HUES6 (cell line): ENCODE measurements at regions not wholly inside any gene's neighbourhood (a gene's known extent, or its start where the extent isn't known, plus 50 kb on each side); places are given as distances from the start of the nearest gene placed in this dataset.

Source experiments
- H3K27ac ChIP-seq: 2 replicates; pipeline ENCODE4 v1.7.0; 2013; ENCODE audit warnings: low read depth, mild to moderate bottlenecking, low read length, inconsistent platforms
- H3K27me3 ChIP-seq: 2 replicates; pipeline ENCODE4 v1.6.1; 2013; ENCODE audit warnings: low read length; ENCODE audit not compliant: control insufficient read depth, insufficient read depth
- H3K36me3 ChIP-seq: 2 replicates; pipeline ENCODE4 v1.6.1; 2013; ENCODE audit warnings: low read length; ENCODE audit not compliant: control insufficient read depth, insufficient read depth
- H3K4me1 ChIP-seq: 2 replicates; pipeline ENCODE4 v1.6.1; 2013; ENCODE audit warnings: low read length; ENCODE audit not compliant: control insufficient read depth, insufficient read depth
- H3K4me3 ChIP-seq: 2 replicates; pipeline ENCODE4 v1.5.1; 2013; ENCODE audit warnings: low read depth, low read length
- H3K9ac ChIP-seq: one replicate; pipeline ENCODE4 v1.6.1; 2013; ENCODE audit warnings: mild to moderate bottlenecking, low read length
- H3K9me3 ChIP-seq: 2 replicates; pipeline ENCODE4 v1.6.1; 2013; ENCODE audit warnings: low read depth, low read length; ENCODE audit not compliant: control insufficient read depth, insufficient read depth

GRCh38 chr7:16350634-16351033 is 70.7 kb downstream of the CRPPA start:
- H3K27me3 ChIP-seq, result no peaks in the 10 kb centered on the region
- no peaks in the 10 kb centered on the region for H3K36me3 ChIP-seq

DNA sequence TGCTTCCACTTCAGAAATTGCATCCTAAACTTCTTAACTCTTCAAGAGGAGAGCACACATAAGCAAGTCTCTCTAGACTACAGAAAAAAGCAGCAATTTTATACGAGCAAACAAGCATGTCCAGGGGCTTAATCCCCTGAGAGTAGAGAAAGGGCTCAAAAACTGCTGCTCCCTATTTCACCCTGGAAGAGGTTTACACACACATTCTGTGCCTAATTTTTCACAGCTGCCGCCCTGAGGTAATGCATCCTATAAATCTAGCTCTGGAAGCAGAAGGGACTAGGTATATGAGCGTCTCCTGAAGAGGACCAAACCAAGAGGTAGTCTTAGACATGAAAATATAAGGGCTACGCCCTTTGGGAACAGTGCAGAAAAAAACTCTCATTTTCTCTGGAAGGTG is 73.1 kb downstream of the CRPPA start:
- Histone ChIP-seq H3K9me3 (peaks cover 11% of the 10 kb centered on the region; the same call in 1 of the 2 replicates), H3K36me3 (no peaks in the 10 kb centered on the region), H3K27ac (no peak overlapping the region), H3K4me1 (no peaks in the 10 kb centered on the region), H3K27me3 (no peaks in the 10 kb centered on the region), H3K4me3 (no peak overlapping the region), H3K9ac (no peak overlapping the region)

More at GRCh38 chr7:16350634-16351033, 70.7 kb downstream of the CRPPA start:
- no peak overlapping the region for H3K4me3 ChIP-seq
- no peak overlapping the region for H3K27ac ChIP-seq
- 0 out of 2 replicates have a peak, but pooled peaks cover 4% of the 10 kb centered on the region for H3K9me3 ChIP-seq
- H3K4me1 ChIP-seq, result no peaks in the 10 kb centered on the region
- H3K9ac ChIP-seq, result no peak overlapping the region

DNA sequence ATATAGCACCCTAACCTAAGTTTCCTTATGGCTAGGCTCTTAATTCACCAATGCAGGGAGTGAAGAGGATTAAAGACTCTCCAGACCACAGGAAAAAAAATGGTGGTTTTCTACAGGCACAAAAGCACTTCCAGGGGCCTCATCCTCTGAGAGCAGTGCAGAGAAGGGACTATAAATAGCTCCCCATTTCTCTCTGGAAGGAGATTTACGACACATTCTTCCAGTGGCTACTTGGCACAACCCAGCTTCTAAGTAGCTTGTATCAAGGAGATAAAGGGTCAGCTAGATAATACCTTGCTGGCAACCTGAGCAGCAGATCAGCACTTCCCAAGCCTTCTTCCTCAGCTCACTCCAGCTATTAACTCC is 73.5 kb downstream of the CRPPA start:
- Histone ChIP-seq H3K36me3 (no peaks in the 10 kb centered on the region), H3K9me3 (peaks cover 11% of the 10 kb centered on the region; the same call in 1 of the 2 replicates), H3K27ac (no peak overlapping the region), H3K9ac (no peak overlapping the region), H3K27me3 (no peaks in the 10 kb centered on the region), H3K4me1 (no peaks in the 10 kb centered on the region), H3K4me3 (no peak overlapping the region)

GRCh38 chr7:16347066-16347826 is 74.1 kb downstream of the CRPPA start:
- H3K4me3 ChIP-seq, result no peak overlapping the region
- no peak overlapping the region for H3K9ac ChIP-seq
- H3K36me3 ChIP-seq, result no peaks in the 10 kb centered on the region
- H3K27me3 ChIP-seq, result no peaks in the 10 kb centered on the region
- no peak overlapping the region for H3K27ac ChIP-seq
- H3K4me1 ChIP-seq, result no peaks in the 10 kb centered on the region
- peaks cover 11% of the 10 kb centered on the region; the same call in 1 of the 2 replicates for H3K9me3 ChIP-seq

- H3K4me1 ChIP-seq, result no peaks in the 10 kb centered on the region
- no peak overlapping the region for H3K9ac ChIP-seq
- no peaks in the 10 kb centered on the region for H3K36me3 ChIP-seq
- H3K4me3 ChIP-seq, result no peak overlapping the region
- H3K27ac ChIP-seq, result no peak overlapping the region
- H3K27me3 ChIP-seq, result no peaks in the 10 kb centered on the region
- peaks cover 11% of the 10 kb centered on the region; the same call in 1 of the 2 replicates for H3K9me3 ChIP-seq
Measured at GRCh38 chr7:16345979-16346958, 75.1 kb downstream of the CRPPA start.

DNA sequence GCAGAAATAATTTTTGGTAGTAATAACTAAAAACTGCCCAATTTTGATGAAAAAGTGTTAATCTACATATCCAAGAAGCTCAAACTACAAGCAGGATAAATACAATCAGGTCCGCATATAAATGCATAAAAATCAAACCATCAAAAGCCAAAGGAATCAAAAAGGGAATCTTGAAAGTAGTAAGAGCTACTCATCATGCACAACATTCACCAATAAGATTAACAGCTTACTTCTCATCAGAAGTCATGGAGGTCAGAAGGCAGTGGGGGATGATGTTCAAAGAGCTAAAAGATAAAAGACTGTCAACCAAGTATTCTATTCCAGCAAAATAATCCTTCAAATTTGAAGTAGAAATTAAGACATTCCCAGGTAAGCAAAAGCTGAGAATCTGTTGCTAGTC is 76.4 kb downstream of the CRPPA start:
- no peak overlapping the region for H3K4me3 ChIP-seq
- no peak overlapping the region for H3K27ac ChIP-seq
- H3K4me1 ChIP-seq, result no peaks in the 10 kb centered on the region
- H3K9me3 ChIP-seq, result peaks cover 8% of the 10 kb centered on the region; the same call in 1 of the 2 replicates
- no peaks in the 10 kb centered on the region for H3K36me3 ChIP-seq
- no peak overlapping the region for H3K9ac ChIP-seq
- no peaks in the 10 kb centered on the region for H3K27me3 ChIP-seq

GRCh38 chr7:16343612-16344011 is 77.7 kb downstream of the CRPPA start:
- H3K4me3 ChIP-seq, result no peak overlapping the region
- peaks cover 7% of the 10 kb centered on the region; the same call in 1 of the 2 replicates for H3K9me3 ChIP-seq
- H3K27ac ChIP-seq, result no peak overlapping the region
- no peaks in the 10 kb centered on the region for H3K27me3 ChIP-seq
- H3K4me1 ChIP-seq, result no peaks in the 10 kb centered on the region
- H3K36me3 ChIP-seq, result no peaks in the 10 kb centered on the region
- no peak overlapping the region for H3K9ac ChIP-seq

- no peak overlapping the region for H3K27ac ChIP-seq
- H3K4me1 ChIP-seq, result no peaks in the 10 kb centered on the region
- no peaks in the 10 kb centered on the region for H3K9me3 ChIP-seq
- H3K27me3 ChIP-seq, result no peaks in the 10 kb centered on the region
- H3K36me3 ChIP-seq, result no peaks in the 10 kb centered on the region
- no peak overlapping the region for H3K4me3 ChIP-seq
- H3K9ac ChIP-seq, result no peak overlapping the region
Measured at GRCh38 chr7:16338065-16338464, 83.3 kb downstream of the CRPPA start.

- no peak overlapping the region for H3K9ac ChIP-seq
- H3K4me3 ChIP-seq, result no peak overlapping the region
- no peaks in the 10 kb centered on the region for H3K36me3 ChIP-seq
- no peak overlapping the region for H3K27ac ChIP-seq
- no peaks in the 10 kb centered on the region for H3K9me3 ChIP-seq
- no peaks in the 10 kb centered on the region for H3K27me3 ChIP-seq
- no peaks in the 10 kb centered on the region for H3K4me1 ChIP-seq
Measured at GRCh38 chr7:16326106-16326505, 95.2 kb downstream of the CRPPA start.

DNA sequence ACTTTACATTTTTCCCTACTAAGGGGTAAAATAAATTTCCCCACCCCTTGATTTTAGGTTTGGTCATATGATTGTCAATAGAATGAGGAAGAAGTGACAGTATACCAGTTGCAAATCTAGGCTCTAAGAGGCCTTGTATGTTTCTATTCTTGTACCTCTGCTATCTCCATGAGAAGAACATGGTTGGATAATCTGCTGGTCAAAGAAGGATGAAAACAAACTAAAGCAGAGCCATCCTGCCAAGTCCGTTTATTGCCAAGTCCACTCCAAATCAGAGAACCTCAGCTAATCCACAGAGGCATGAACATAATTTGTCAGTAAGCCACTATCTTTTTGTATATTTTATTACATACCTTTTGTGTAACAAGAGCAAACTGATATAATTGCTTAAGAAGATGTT is 98.0 kb downstream of the CRPPA start:
- Histone ChIP-seq H3K4me1 (no peaks in the 10 kb centered on the region), H3K27me3 (no peaks in the 10 kb centered on the region), H3K27ac (no peak overlapping the region), H3K9ac (no peak overlapping the region), H3K9me3 (no peaks in the 10 kb centered on the region), H3K4me3 (no peak overlapping the region), H3K36me3 (no peaks in the 10 kb centered on the region)
